Vagina (tissue), 2 donors: ENCODE measurements at regions not wholly inside any gene's neighbourhood (a gene's known extent, or its start where the extent isn't known, plus 50 kb on each side); places are given as distances from the start of the nearest gene placed in this dataset.

ENCODE experiments used
- CTCF ChIP-seq, 3 experiments: fragments of 450-650 bp in 2 of 3; fragments of 200-600 bp in 1 of 3; sonication (generic) in 1 of 3; IDR thresholded peaks; one replicate each; pipeline ENCODE4 v1.5.1; 2017 to 2019; ENCODE audit warnings: antibody characterized with exemption in 3 of 3, mild to moderate bottlenecking in 2 of 3, moderate library complexity in 2 of 3
- POLR2A ChIP-seq, 2 donors: fragments of 450-650 bp; IDR thresholded peaks; one replicate each; pipeline ENCODE4 v1.6.1; 2017; ENCODE audit warnings: antibody characterized with exemption in 2 of 2, mild to moderate bottlenecking in 2 of 2, moderate library complexity in 2 of 2
- POLR2AphosphoS5 ChIP-seq, 2 donors: sonication (generic); formaldehyde crosslinking; IDR thresholded peaks; one replicate each; pipeline ENCODE4 v1.9.0; 2017; ENCODE audit warnings: antibody characterized with exemption in 2 of 2, mild to moderate bottlenecking in 2 of 2, low read depth in 1 of 2; ENCODE audit not compliant: insufficient read depth in 1 of 2

- TF ChIP-seq CTCF (IDR thresholded peaks at IDR 0.05): no peak
- TF ChIP-seq POLR2A (IDR thresholded peaks at IDR 0.05): no peak
- TF ChIP-seq POLR2AphosphoS5 (IDR thresholded peaks at IDR 0.05; ENCODE audit: insufficient read depth in 1 of 2, low read depth in 1 of 2): no peak
These were observed 374.3 kb downstream of the CDH26 start for GRCh38 chr20:60332523-60332922.
